ENCODE measurements at regions not wholly inside any gene's neighbourhood (a gene's known extent, or its start where the extent isn't known, plus 50 kb on each side); places are given as distances from the start of the nearest gene placed in this dataset.

- no peak for TF ChIP-seq GATA3 (IDR thresholded peaks at IDR 0.05; ENCODE audit: low read depth, low read length)
- no peak for TF ChIP-seq GATA2 (IDR thresholded peaks at IDR 0.05; ENCODE audit: low read depth, low read length)
These were observed 203.4 kb upstream of the HES1 start for GRCh38 chr3:193932576-193932975.

Measured in SH-SY5Y (cell line).